Stimulated activated naive B cell treated with anti-CD40 and anti-IgM and Interleukin-4, amounts not matched to agents 10 μg/mL and 1 μg/mL and 100 μg/mL, for 72 hours (primary cell): ENCODE measurements at regions not wholly inside any gene's neighbourhood (a gene's known extent, or its start where the extent isn't known, plus 50 kb on each side); places are given as distances from the start of the nearest gene placed in this dataset.

Experiments
- ATAC-seq, 2 donors: fragments of 150-1000 bp; cut with Tn5 transposase; replicated peaks; 2 replicates each; pipeline ENCODE4 v1.10.0; 2021; ENCODE audit warnings: moderate library complexity in 1 of 2
- DNase-seq: peaks from one replicate; pipeline ENCODE4 v3.0.0; 2021
- H3K27ac Mint-ChIP-seq: one replicate; pipeline ENCODE4 v1.8.0; 2022; ENCODE audit warnings: mild to moderate bottlenecking, mixed read lengths
- H3K27me3 Mint-ChIP-seq, 2 donors: one replicate each; pipeline ENCODE4 v1.8.0; 2022; ENCODE audit warnings: mixed read lengths in 2 of 2
- H3K36me3 Mint-ChIP-seq, 2 donors: one replicate each; pipeline ENCODE4 v1.8.0; 2022; ENCODE audit warnings: mixed read lengths in 2 of 2, mild to moderate bottlenecking in 1 of 2
- H3K4me1 Mint-ChIP-seq, 2 donors: one replicate each; pipeline ENCODE4 v1.8.0; 2022; ENCODE audit warnings: mixed read lengths in 2 of 2, mild to moderate bottlenecking in 1 of 2
- H3K4me3 Mint-ChIP-seq, 2 donors: one replicate each; pipeline ENCODE4 v1.8.0; 2022; ENCODE audit warnings: mild to moderate bottlenecking in 2 of 2, mixed read lengths in 2 of 2, moderate library complexity in 1 of 2
- H3K9me3 Mint-ChIP-seq, 2 donors: one replicate each; pipeline ENCODE4 v1.8.0; 2022; ENCODE audit warnings: mixed read lengths in 2 of 2, mild to moderate bottlenecking in 1 of 2

GRCh38 chr2:51243892-51244535, 212.1 kb upstream of the NRXN1 start:
- no peaks in the 10 kb centered on the region for H3K4me1 Mint-ChIP-seq
- DNase-seq = no peak
- no peaks in the 10 kb centered on the region for H3K27me3 Mint-ChIP-seq
- peaks cover 0 to 3% of the 10 kb centered on the region in 2 donors for H3K9me3 Mint-ChIP-seq
- H3K36me3 Mint-ChIP-seq = no peaks in the 10 kb centered on the region
- no peak for ATAC-seq
- no peak overlapping the region for H3K4me3 Mint-ChIP-seq
- H3K27ac Mint-ChIP-seq = no peak overlapping the region

- DNase-seq (no peak), ATAC-seq (no peak)
- Mint-ChIP-seq H3K27me3 (no peaks in the 10 kb centered on the region), H3K36me3 (no peaks in the 10 kb centered on the region), H3K27ac (no peak overlapping the region), H3K4me1 (no peaks in the 10 kb centered on the region), H3K9me3 (peaks cover 0 to 8% of the 10 kb centered on the region in 2 donors), H3K4me3 (no peak overlapping the region)
Measured at GRCh38 chr2:51237626-51238271, 205.8 kb upstream of the NRXN1 start.

- Mint-ChIP-seq H3K27ac (no peak overlapping the region), H3K9me3 (peaks cover 5 to 10% of the 10 kb centered on the region in 2 donors), H3K4me1 (no peaks in the 10 kb centered on the region), H3K36me3 (no peaks in the 10 kb centered on the region), H3K4me3 (no peak overlapping the region), H3K27me3 (no peaks in the 10 kb centered on the region)
- no peak for DNase-seq
- no peak for ATAC-seq
Measured at GRCh38 chr2:51232027-51232426, 200.1 kb upstream of the NRXN1 start.

GRCh38 chr2:51231071-51231470, 199.1 kb upstream of the NRXN1 start:
- H3K36me3 Mint-ChIP-seq = no peaks in the 10 kb centered on the region
- H3K27ac Mint-ChIP-seq = no peak overlapping the region
- H3K4me1 Mint-ChIP-seq = no peaks in the 10 kb centered on the region
- H3K27me3 Mint-ChIP-seq = no peaks in the 10 kb centered on the region
- peaks cover 5 to 10% of the 10 kb centered on the region in 2 donors for H3K9me3 Mint-ChIP-seq
- DNase-seq (no peak), ATAC-seq (no peak)
- no peak overlapping the region for H3K4me3 Mint-ChIP-seq

- DNase-seq = no peak
- ATAC-seq = no peak
- H3K4me1 Mint-ChIP-seq = no peaks in the 10 kb centered on the region
- H3K27me3 Mint-ChIP-seq = no peaks in the 10 kb centered on the region
- no peaks in the 10 kb centered on the region for H3K36me3 Mint-ChIP-seq
- no peak overlapping the region for H3K4me3 Mint-ChIP-seq
- no peak overlapping the region for H3K27ac Mint-ChIP-seq
- peaks cover 5 to 6% of the 10 kb centered on the region in 2 donors for H3K9me3 Mint-ChIP-seq
Measured at GRCh38 chr2:51225377-51225776, 193.4 kb upstream of the NRXN1 start.

- DNase-seq (no peak), ATAC-seq (no peak)
- no peaks in the 10 kb centered on the region for H3K36me3 Mint-ChIP-seq
- peaks cover 5 to 6% of the 10 kb centered on the region in 2 donors for H3K9me3 Mint-ChIP-seq
- no peak overlapping the region for H3K27ac Mint-ChIP-seq
- H3K4me3 Mint-ChIP-seq = no peak overlapping the region
- no peaks in the 10 kb centered on the region for H3K4me1 Mint-ChIP-seq
- H3K27me3 Mint-ChIP-seq = no peaks in the 10 kb centered on the region
Measured at GRCh38 chr2:51224790-51225189, 192.9 kb upstream of the NRXN1 start.

GRCh38 chr2:51222106-51222505, 190.2 kb upstream of the NRXN1 start:
- H3K9me3 Mint-ChIP-seq = peaks cover 0 to 4% of the 10 kb centered on the region in 2 donors
- no peak for ATAC-seq
- DNase-seq = no peak
- no peak overlapping the region for H3K27ac Mint-ChIP-seq
- no peak overlapping the region for H3K4me3 Mint-ChIP-seq
- no peaks in the 10 kb centered on the region for H3K4me1 Mint-ChIP-seq
- no peaks in the 10 kb centered on the region for H3K36me3 Mint-ChIP-seq
- no peaks in the 10 kb centered on the region for H3K27me3 Mint-ChIP-seq

GRCh38 chr2:51220606-51221005, 188.7 kb upstream of the NRXN1 start:
- Mint-ChIP-seq H3K9me3 (peaks cover 0 to 4% of the 10 kb centered on the region in 2 donors), H3K4me3 (no peak overlapping the region), H3K4me1 (no peaks in the 10 kb centered on the region), H3K36me3 (no peaks in the 10 kb centered on the region), H3K27me3 (no peaks in the 10 kb centered on the region), H3K27ac (no peak overlapping the region)
- DNase-seq (no peak), ATAC-seq (no peak)

GRCh38 chr2:51220080-51220479, 188.1 kb upstream of the NRXN1 start:
- Mint-ChIP-seq H3K4me3 (no peak overlapping the region), H3K9me3 (peaks cover 0 to 2% of the 10 kb centered on the region in 2 donors), H3K4me1 (no peaks in the 10 kb centered on the region), H3K27me3 (no peaks in the 10 kb centered on the region), H3K27ac (no peak overlapping the region), H3K36me3 (no peaks in the 10 kb centered on the region)
- no peak for ATAC-seq
- DNase-seq = no peak

GRCh38 chr2:51219468-51219867, 187.5 kb upstream of the NRXN1 start:
- DNase-seq = no peak
- H3K27ac Mint-ChIP-seq = no peak overlapping the region
- H3K27me3 Mint-ChIP-seq = no peaks in the 10 kb centered on the region
- peaks cover 0 to 2% of the 10 kb centered on the region in 2 donors for H3K9me3 Mint-ChIP-seq
- H3K36me3 Mint-ChIP-seq = no peaks in the 10 kb centered on the region
- H3K4me1 Mint-ChIP-seq = no peaks in the 10 kb centered on the region
- H3K4me3 Mint-ChIP-seq = no peak overlapping the region
- ATAC-seq = no peak

GRCh38 chr2:51218047-51218446, 186.1 kb upstream of the NRXN1 start:
- Mint-ChIP-seq H3K36me3 (no peaks in the 10 kb centered on the region), H3K27ac (no peak overlapping the region), H3K9me3 (peaks cover 0 to 3% of the 10 kb centered on the region in 2 donors), H3K27me3 (no peaks in the 10 kb centered on the region), H3K4me3 (no peak overlapping the region), H3K4me1 (no peaks in the 10 kb centered on the region)
- DNase-seq (no peak), ATAC-seq (no peak)

- H3K4me3 Mint-ChIP-seq = no peak overlapping the region
- H3K27ac Mint-ChIP-seq = no peak overlapping the region
- H3K9me3 Mint-ChIP-seq = peaks cover 0 to 3% of the 10 kb centered on the region in 2 donors
- no peak for ATAC-seq
- no peaks in the 10 kb centered on the region for H3K36me3 Mint-ChIP-seq
- H3K4me1 Mint-ChIP-seq = no peaks in the 10 kb centered on the region
- no peak for DNase-seq
- H3K27me3 Mint-ChIP-seq = no peaks in the 10 kb centered on the region
Measured at GRCh38 chr2:51213826-51214225, 181.9 kb upstream of the NRXN1 start.

- Mint-ChIP-seq H3K36me3 (no peaks in the 10 kb centered on the region), H3K9me3 (peaks cover 0 to 4% of the 10 kb centered on the region in 2 donors), H3K4me1 (no peaks in the 10 kb centered on the region), H3K27me3 (no peaks in the 10 kb centered on the region), H3K27ac (no peak overlapping the region), H3K4me3 (no peak overlapping the region)
- ATAC-seq = no peak
- no peak for DNase-seq
Measured at GRCh38 chr2:51212374-51212773, 180.4 kb upstream of the NRXN1 start.

- Mint-ChIP-seq H3K36me3 (no peaks in the 10 kb centered on the region), H3K4me3 (no peak overlapping the region), H3K9me3 (peaks cover 0 to 4% of the 10 kb centered on the region in 2 donors)
Measured at GRCh38 chr2:51208521-51208920, 176.6 kb upstream of the NRXN1 start.

GRCh38 chr2:51201295-51201694, 169.4 kb upstream of the NRXN1 start:
- ATAC-seq (no peak), DNase-seq (no peak)
- Mint-ChIP-seq H3K27ac (no peak overlapping the region), H3K36me3 (no peaks in the 10 kb centered on the region), H3K4me1 (no peaks in the 10 kb centered on the region), H3K27me3 (no peaks in the 10 kb centered on the region), H3K4me3 (no peak overlapping the region), H3K9me3 (peaks cover 2 to 11% of the 10 kb centered on the region in 2 donors)

More at GRCh38 chr2:51208521-51208920, 176.6 kb upstream of the NRXN1 start:
- no peak overlapping the region for H3K27ac Mint-ChIP-seq
- H3K27me3 Mint-ChIP-seq = no peaks in the 10 kb centered on the region
- ATAC-seq = no peak
- H3K4me1 Mint-ChIP-seq = no peaks in the 10 kb centered on the region
- no peak for DNase-seq
